Mesendoderm (in vitro differentiated cells): ENCODE measurements at regions not wholly inside any gene's neighbourhood (a gene's known extent, or its start where the extent isn't known, plus 50 kb on each side); places are given as distances from the start of the nearest gene placed in this dataset.

Experiments used
- DNase-seq: peaks from one replicate; pipeline ENCODE4 v3.0.0; 2013
- H2AK5ac ChIP-seq: 2 replicates; pipeline ENCODE4 v1.6.1; 2013; ENCODE audit warnings: low read length, inconsistent platforms
- H2BK120ac ChIP-seq: 2 replicates; pipeline ENCODE4 v1.6.1; 2013; ENCODE audit warnings: low read depth, mild to moderate bottlenecking, low read length, moderate library complexity, mixed read lengths
- H2BK15ac ChIP-seq: replicated peaks from 2 replicates; pipeline ENCODE4 v1.6.1; 2013; ENCODE audit warnings: low read depth, mild to moderate bottlenecking, moderate library complexity
- H2BK5ac ChIP-seq: 2 replicates; pipeline ENCODE4 v1.6.1; 2013; ENCODE audit warnings: low read length, inconsistent platforms
- H3K18ac ChIP-seq: 2 replicates; pipeline ENCODE4 v1.6.1; 2013; ENCODE audit warnings: mild to moderate bottlenecking, low read length, mixed read lengths
- H3K23ac ChIP-seq: one replicate; pipeline ENCODE4 v1.6.1; 2013; ENCODE audit warnings: low read length
- H3K27ac ChIP-seq: 2 replicates; pipeline ENCODE4 v1.5.1; 2013; ENCODE audit warnings: low read depth, mild to moderate bottlenecking, inconsistent platforms, low read length, moderate library complexity
- H3K27me3 ChIP-seq: 2 replicates; pipeline ENCODE4 v1.6.1; 2013; ENCODE audit warnings: low read length, control low read depth, mild to moderate bottlenecking, inconsistent platforms; ENCODE audit not compliant: insufficient read depth, poor library complexity
- H3K36me3 ChIP-seq: 2 replicates; pipeline ENCODE4 v1.6.1; 2013; ENCODE audit warnings: low read length, inconsistent platforms; ENCODE audit not compliant: control insufficient read depth, insufficient read depth
- H3K4ac ChIP-seq: one replicate; pipeline ENCODE4 v1.6.1; 2013; ENCODE audit warnings: low read depth, mild to moderate bottlenecking, low read length, moderate library complexity
- H3K4me1 ChIP-seq: 2 replicates; pipeline ENCODE4 v1.6.1; 2013; ENCODE audit warnings: low read depth, low read length, inconsistent platforms; ENCODE audit not compliant: control insufficient read depth
- H3K4me2 ChIP-seq: 2 replicates; pipeline ENCODE4 v1.6.1; 2013; ENCODE audit warnings: low read length
- H3K4me3 ChIP-seq: 2 replicates; pipeline ENCODE4 v1.5.1; 2013; ENCODE audit warnings: mild to moderate bottlenecking, low read length
- H3K56ac ChIP-seq: one replicate; pipeline ENCODE4 v1.6.1; 2013; ENCODE audit warnings: low read length
- H3K79me1 ChIP-seq: 2 replicates; pipeline ENCODE4 v1.6.1; 2013; ENCODE audit warnings: low read length, inconsistent platforms
- H3K79me2 ChIP-seq: 2 replicates; pipeline ENCODE4 v1.6.1; 2013; ENCODE audit warnings: mild to moderate bottlenecking, low read length; ENCODE audit not compliant: control insufficient read depth, insufficient read depth
- H3K9ac ChIP-seq: 2 replicates; pipeline ENCODE4 v1.6.1; 2013; ENCODE audit warnings: low read length, inconsistent platforms
- H4K5ac ChIP-seq: one replicate; pipeline ENCODE4 v1.6.1; 2013; ENCODE audit warnings: low read length
- H4K8ac ChIP-seq: one replicate; pipeline ENCODE4 v1.6.1; 2013; ENCODE audit warnings: low read depth, mild to moderate bottlenecking, control low read depth, low read length, moderate library complexity
- WGBS: extraction: QIAGEN DNeasy Blood & Tissue Kit; methylation state at CpG from one replicate; pipeline ENCODE4 v1.1.7; 2013; ENCODE audit warnings: low lambda C conversion rate, missing lambda C conversion rate; ENCODE audit not compliant: insufficient coverage; ENCODE audit errors: extremely low coverage; 5-methylcytosine and 5-hydroxymethylcytosine counted together

GRCh38 chr11:115676206-115676605 is 172.0 kb upstream of the CADM1 start:
- no peak overlapping the region for H3K4me2 ChIP-seq
- no peak overlapping the region for H3K4me3 ChIP-seq
- H4K5ac ChIP-seq = no peak overlapping the region
- peak overlapping the region; percentile 20 for H3K56ac ChIP-seq
- peak; percentile 58 for DNase-seq
- no peak overlapping the region for H3K4ac ChIP-seq
- H3K23ac ChIP-seq = no peak overlapping the region
- H3K36me3 ChIP-seq = no peaks in the 10 kb centered on the region
- no peak overlapping the region for H3K18ac ChIP-seq
- H3K27me3 ChIP-seq = no peaks in the 10 kb centered on the region
- H2AK5ac ChIP-seq = no peak overlapping the region
- H3K27ac ChIP-seq = no peak overlapping the region
- no peak overlapping the region for H4K8ac ChIP-seq
- no peak overlapping the region for H3K9ac ChIP-seq
- no peak overlapping the region for H2BK120ac ChIP-seq
- no peak overlapping the region for H2BK5ac ChIP-seq
- H3K79me1 ChIP-seq = no peaks in the 10 kb centered on the region
- H2BK15ac ChIP-seq = no peak overlapping the region
- no CpG with 5 or more reads among the region's 4 CpGs for whole genome bisulfite sequencing
- no peaks in the 10 kb centered on the region for H3K79me2 ChIP-seq
- H3K4me1 ChIP-seq = peaks cover 7% of the 10 kb centered on the region

GRCh38 chr11:115674937-115675544 is 170.8 kb upstream of the CADM1 start:
- Histone ChIP-seq H3K56ac (no peak overlapping the region), H3K79me1 (no peaks in the 10 kb centered on the region), H3K18ac (no peak overlapping the region), H4K5ac (no peak overlapping the region), H3K36me3 (no peaks in the 10 kb centered on the region), H3K23ac (no peak overlapping the region), H3K79me2 (no peaks in the 10 kb centered on the region), H3K4me2 (no peak overlapping the region), H4K8ac (no peak overlapping the region), H2BK5ac (no peak overlapping the region), H3K27me3 (no peaks in the 10 kb centered on the region), H3K4ac (no peak overlapping the region), H3K27ac (no peak overlapping the region), H3K9ac (no peak overlapping the region), H3K4me1 (peaks cover 7% of the 10 kb centered on the region), H3K4me3 (no peak overlapping the region), H2AK5ac (peak overlapping the region; percentile 45), H2BK120ac (no peak overlapping the region), H2BK15ac (no peak overlapping the region)
- DNase-seq = peak; percentile 46
- no CpG with 5 or more reads among the region's 14 CpGs for WGBS

GRCh38 chr11:115674176-115674936 is 170.1 kb upstream of the CADM1 start:
- no peak overlapping the region for H2BK120ac ChIP-seq
- peak; percentile 72 for DNase-seq
- H2AK5ac ChIP-seq = peak overlapping the region; percentile 45
- H3K4me2 ChIP-seq = no peak overlapping the region
- no peak overlapping the region for H3K9ac ChIP-seq
- no CpG with 5 or more reads among the region's 16 CpGs for WGBS
- no peaks in the 10 kb centered on the region for H3K79me1 ChIP-seq
- H3K23ac ChIP-seq = no peak overlapping the region
- no peaks in the 10 kb centered on the region for H3K79me2 ChIP-seq
- H3K27ac ChIP-seq = no peak overlapping the region
- H3K36me3 ChIP-seq = no peaks in the 10 kb centered on the region
- H3K18ac ChIP-seq = no peak overlapping the region
- H3K4ac ChIP-seq = no peak overlapping the region
- H2BK15ac ChIP-seq = no peak overlapping the region
- no peak overlapping the region for H3K4me3 ChIP-seq
- no peak overlapping the region for H4K5ac ChIP-seq
- no peak overlapping the region for H2BK5ac ChIP-seq
- H3K56ac ChIP-seq = peak overlapping the region; percentile 51
- H3K4me1 ChIP-seq = peaks cover 7% of the 10 kb centered on the region
- H3K27me3 ChIP-seq = no peaks in the 10 kb centered on the region
- no peak overlapping the region for H4K8ac ChIP-seq

- no peaks in the 10 kb centered on the region for H3K79me1 ChIP-seq
- no peak overlapping the region for H2AK5ac ChIP-seq
- H3K9ac ChIP-seq = no peak overlapping the region
- H2BK15ac ChIP-seq = no peak overlapping the region
- no peak overlapping the region for H3K4ac ChIP-seq
- DNase-seq = no peak
- H4K8ac ChIP-seq = no peak overlapping the region
- H3K4me3 ChIP-seq = no peak overlapping the region
- no peak overlapping the region for H4K5ac ChIP-seq
- H3K4me1 ChIP-seq = peaks cover 7% of the 10 kb centered on the region
- H2BK120ac ChIP-seq = no peak overlapping the region
- H3K4me2 ChIP-seq = no peak overlapping the region
- WGBS = no CpG with 5 or more reads among the region's 3 CpGs
- no peak overlapping the region for H3K27ac ChIP-seq
- no peaks in the 10 kb centered on the region for H3K79me2 ChIP-seq
- no peaks in the 10 kb centered on the region for H3K27me3 ChIP-seq
- H3K36me3 ChIP-seq = no peaks in the 10 kb centered on the region
- no peak overlapping the region for H3K23ac ChIP-seq
- no peak overlapping the region for H3K56ac ChIP-seq
- H2BK5ac ChIP-seq = no peak overlapping the region
- H3K18ac ChIP-seq = no peak overlapping the region
These were observed 169.5 kb upstream of the CADM1 start for GRCh38 chr11:115673720-115674119.

- H3K79me2 ChIP-seq = no peaks in the 10 kb centered on the region
- no peak overlapping the region for H2AK5ac ChIP-seq
- H3K4ac ChIP-seq = no peak overlapping the region
- no peak overlapping the region for H2BK5ac ChIP-seq
- H4K8ac ChIP-seq = no peak overlapping the region
- H3K9ac ChIP-seq = no peak overlapping the region
- no peak overlapping the region for H4K5ac ChIP-seq
- H3K36me3 ChIP-seq = no peaks in the 10 kb centered on the region
- H2BK15ac ChIP-seq = no peak overlapping the region
- H3K27me3 ChIP-seq = no peaks in the 10 kb centered on the region
- no peaks in the 10 kb centered on the region for H3K79me1 ChIP-seq
- no peak overlapping the region for H3K4me3 ChIP-seq
- H3K18ac ChIP-seq = no peak overlapping the region
- no peak overlapping the region for H3K4me2 ChIP-seq
- no peak for DNase-seq
- peaks cover 7% of the 10 kb centered on the region for H3K4me1 ChIP-seq
- no peak overlapping the region for H3K27ac ChIP-seq
- H3K23ac ChIP-seq = no peak overlapping the region
- no peak overlapping the region for H3K56ac ChIP-seq
- no peak overlapping the region for H2BK120ac ChIP-seq
- no CpG with 5 or more reads among the region's 4 CpGs for WGBS
These were observed 168.8 kb upstream of the CADM1 start for GRCh38 chr11:115672999-115673411.
